ENCODE measurements at regions not wholly inside any gene's neighbourhood (a gene's known extent, or its start where the extent isn't known, plus 50 kb on each side); places are given as distances from the start of the nearest gene placed in this dataset.

GRCh38 chrX:118198577-118198976 is 82.0 kb upstream of the KLHL13 start:
- Histone ChIP-seq H3F3A (ENCODE audit: insufficient read depth, low read length) (no peaks in the 10 kb centered on the region), H3K9me2 (ENCODE audit: low read depth, low read length) (no peaks in the 10 kb centered on the region), H3K4me2 (ENCODE audit: low read length) (no peak overlapping the region), H3K79me2 (ENCODE audit: insufficient read depth, low read length) (no peaks in the 10 kb centered on the region), H3K27me3 (ENCODE audit: insufficient read depth, low read length) (no peaks in the 10 kb centered on the region), H3K9me3 (ENCODE audit: low read length) (no peaks in the 10 kb centered on the region), H3K4me1 (ENCODE audit: insufficient read depth, low read length, severe bottlenecking) (no peaks in the 10 kb centered on the region), H4K20me1 (ENCODE audit: insufficient read depth, low read length) (no peaks in the 10 kb centered on the region), H3K36me3 (ENCODE audit: insufficient read depth, low read length) (no peaks in the 10 kb centered on the region), H3K9ac (ENCODE audit: low read length) (no peak overlapping the region), H3K4me3 (ENCODE audit: low read depth, low read length, poor library complexity, severe bottlenecking) (no peak overlapping the region), H2AFZ (ENCODE audit: low read length) (no peak overlapping the region), H3K27ac (ENCODE audit: low read depth, low read length, poor library complexity, severe bottlenecking) (no peak overlapping the region)
- TF ChIP-seq EZH2 (IDR thresholded peaks at IDR 0.05; ENCODE audit: borderline replicate concordance, low read length) (no peak), CTCF (IDR thresholded peaks at IDR 0.05; ENCODE audit: low read length) (no peak)

- H3K36me3 ChIP-seq (ENCODE audit: insufficient read depth, low read length), result no peaks in the 10 kb centered on the region
- no peaks in the 10 kb centered on the region for H3K9me2 ChIP-seq (ENCODE audit: low read depth, low read length)
- no peaks in the 10 kb centered on the region for H3K79me2 ChIP-seq (ENCODE audit: insufficient read depth, low read length)
- H3K27me3 ChIP-seq (ENCODE audit: insufficient read depth, low read length), result no peaks in the 10 kb centered on the region
- H3K4me3 ChIP-seq (ENCODE audit: low read depth, low read length, poor library complexity, severe bottlenecking), result no peak overlapping the region
- no peak overlapping the region for H3K27ac ChIP-seq (ENCODE audit: low read depth, low read length, poor library complexity, severe bottlenecking)
- H2AFZ ChIP-seq (ENCODE audit: low read length), result no peak overlapping the region
- no peak overlapping the region for H3K4me2 ChIP-seq (ENCODE audit: low read length)
- H3K4me1 ChIP-seq (ENCODE audit: insufficient read depth, low read length, severe bottlenecking), result no peaks in the 10 kb centered on the region
- H3F3A ChIP-seq (ENCODE audit: insufficient read depth, low read length), result no peaks in the 10 kb centered on the region
- H3K9ac ChIP-seq (ENCODE audit: low read length), result no peak overlapping the region
- no peaks in the 10 kb centered on the region for H3K9me3 ChIP-seq (ENCODE audit: low read length)
- no peak for TF ChIP-seq EZH2 (IDR thresholded peaks at IDR 0.05; ENCODE audit: borderline replicate concordance, low read length)
- no peak for TF ChIP-seq CTCF (IDR thresholded peaks at IDR 0.05; ENCODE audit: low read length)
- no peaks in the 10 kb centered on the region for H4K20me1 ChIP-seq (ENCODE audit: insufficient read depth, low read length)
These were observed 83.4 kb upstream of the KLHL13 start for GRCh38 chrX:118199997-118200396.

GRCh38 chrX:118205421-118206395 is 89.1 kb upstream of the KLHL13 start:
- H3K9me3 ChIP-seq (ENCODE audit: low read length), result no peaks in the 10 kb centered on the region
- no peak overlapping the region for H3K4me2 ChIP-seq (ENCODE audit: low read length)
- no peaks in the 10 kb centered on the region for H3K4me1 ChIP-seq (ENCODE audit: insufficient read depth, low read length, severe bottlenecking)
- H3K36me3 ChIP-seq (ENCODE audit: insufficient read depth, low read length), result no peaks in the 10 kb centered on the region
- H3K9me2 ChIP-seq (ENCODE audit: low read depth, low read length), result no peaks in the 10 kb centered on the region
- H2AFZ ChIP-seq (ENCODE audit: low read length), result no peak overlapping the region
- no peaks in the 10 kb centered on the region for H4K20me1 ChIP-seq (ENCODE audit: insufficient read depth, low read length)
- H3K27me3 ChIP-seq (ENCODE audit: insufficient read depth, low read length), result no peaks in the 10 kb centered on the region
- no peak overlapping the region for H3K4me3 ChIP-seq (ENCODE audit: low read depth, low read length, poor library complexity, severe bottlenecking)
- no peak overlapping the region for H3K9ac ChIP-seq (ENCODE audit: low read length)
- TF ChIP-seq EZH2 (IDR thresholded peaks at IDR 0.05; ENCODE audit: borderline replicate concordance, low read length), result no peak
- no peaks in the 10 kb centered on the region for H3F3A ChIP-seq (ENCODE audit: insufficient read depth, low read length)
- H3K27ac ChIP-seq (ENCODE audit: low read depth, low read length, poor library complexity, severe bottlenecking), result no peak overlapping the region
- H3K79me2 ChIP-seq (ENCODE audit: insufficient read depth, low read length), result no peaks in the 10 kb centered on the region

Data from OCI-LY1 (cell line).